HepG2 (cell line): ENCODE measurements at regions not wholly inside any gene's neighbourhood (a gene's known extent, or its start where the extent isn't known, plus 50 kb on each side); places are given as distances from the start of the nearest gene placed in this dataset.
A peak's percentile ranks its signal among the peaks of the same experiment; 100 is the strongest.

Experiments used
- ATAC-seq: fragments of 200-7000 bp; cut with Tn5 transposase; 3 replicates; pipeline ENCODE4 v1.9.1; 2020; ENCODE audit warnings: mild to moderate bottlenecking, moderate library complexity
- BruUV-seq: library from RNA; stranded (reverse); fragments of 400-500 nt; replicated peaks from 2 replicates; lab custom pipeline; 2021; lab: Mats Ljungman, UMichigan
- CTCF ChIA-PET: fragments of 300-600 bp; formaldehyde crosslinking; extraction: SDS; loops from one replicate; lab custom pipeline; 2021; ENCODE audit warnings: low total read pairs, inconsistent platforms, low intra/inter-chr PET ratio; lab: Yijun Ruan, JAX
- POLR2A ChIA-PET: fragments of 350-600 bp; sonication (Branson Sonifier 250); formaldehyde crosslinking; loops from one replicate; lab custom pipeline; 2020; ENCODE audit warnings: antibody characterized with exemption, inconsistent platforms; lab: Yijun Ruan, JAX
- DNase-seq: peaks from one replicate; pipeline ENCODE4 v3.0.0-alpha.2; 2015; ENCODE audit warnings: low spot score
- FAIRE-seq: peaks from 3 replicates; lab custom pipeline; 2011; peaks lifted over from hg19 to GRCh38; lab: Jason Lieb, UNC
- H2AFZ ChIP-seq: one replicate; pipeline ENCODE4 v1.6.1; 2011; ENCODE audit warnings: low read length, inconsistent platforms
- H3K27ac ChIP-seq: fragments of 300-600 bp; 3 replicates; pipeline ENCODE4 v1.8.0; 2011; ENCODE audit warnings: mixed run types, mild to moderate bottlenecking, mixed read lengths, low read length, inconsistent platforms; ENCODE audit not compliant: insufficient read depth; ENCODE audit errors: extremely low read length
- H3K27me3 ChIP-seq, 2 experiments: fragments of 200-600 bp in 1 of 2; 2 replicates in 1 of 2; 3 replicates in 1 of 2; pipeline versions ENCODE4 v1.6.0 to v1.8.0; 2011; ENCODE audit warnings: low read length in 2 of 2, mild to moderate bottlenecking in 2 of 2, moderate library complexity in 2 of 2, inconsistent platforms in 1 of 2; ENCODE audit not compliant: insufficient read depth in 2 of 2, control insufficient read depth in 1 of 2
- H3K36me3 ChIP-seq, 2 experiments: fragments of 200-600 bp in 1 of 2; replicated peaks in 1 of 2; 2 replicates in 1 of 2; 3 replicates in 1 of 2; pipeline versions ENCODE4 v1.5.1 to v1.8.0; 2011; ENCODE audit warnings: low read length in 2 of 2, inconsistent platforms in 1 of 2; ENCODE audit not compliant: insufficient read depth in 2 of 2, control insufficient read depth in 1 of 2
- H3K4me1 ChIP-seq: 2 replicates; pipeline ENCODE4 v1.5.1; 2012; ENCODE audit warnings: low read length, inconsistent platforms; ENCODE audit not compliant: insufficient read depth
- H3K4me2 ChIP-seq: 2 replicates; pipeline ENCODE4 v1.6.0; 2011; ENCODE audit warnings: low read depth, low read length, inconsistent platforms
- H3K4me3 ChIP-seq, 3 experiments: fragments of 200-600 bp in 1 of 3; sonication (generic), shearing (Covaris generic) in 1 of 3; replicated peaks in 1 of 3; 2 replicates each; pipeline ENCODE4 v1.5.1; 2011 to 2016; ENCODE audit warnings: low read length in 3 of 3, inconsistent platforms in 2 of 3, low read depth in 2 of 3, mild to moderate bottlenecking in 2 of 3, control low read depth in 1 of 3, mixed read lengths in 1 of 3; ENCODE audit not compliant: insufficient read depth in 1 of 3
- H3K79me2 ChIP-seq: one replicate; pipeline ENCODE4 v1.6.1; 2011; ENCODE audit warnings: low read length, inconsistent platforms; ENCODE audit not compliant: insufficient read depth
- H3K9ac ChIP-seq: 2 replicates; pipeline ENCODE4 v1.6.0; 2011; ENCODE audit warnings: mild to moderate bottlenecking, low read depth, low read length, inconsistent platforms; ENCODE audit not compliant: insufficient read depth
- H3K9me3 ChIP-seq: 2 replicates; pipeline ENCODE4 v1.5.1; 2012; ENCODE audit warnings: mild to moderate bottlenecking, low read length
- H4K20me1 ChIP-seq: 2 replicates; pipeline ENCODE4 v1.6.0; 2011; ENCODE audit warnings: inconsistent platforms, mild to moderate bottlenecking, low read length, moderate library complexity; ENCODE audit not compliant: insufficient read depth
- CCDC6 ChIP-seq: sonication (generic); formaldehyde crosslinking; IDR thresholded peaks from 2 replicates; pipeline ENCODE4 v1.8.1; 2022; ENCODE audit warnings: mild to moderate bottlenecking, missing genetic modification reagents, moderate library complexity
- HOXA3 ChIP-seq: sonication (generic); formaldehyde crosslinking; IDR thresholded peaks from 2 replicates; pipeline ENCODE4 v1.5.0; 2020; ENCODE audit warnings: missing genetic modification reagents
- JUNB ChIP-seq: sonication (generic); formaldehyde crosslinking; IDR thresholded peaks from 2 replicates; pipeline ENCODE4 v1.8.0; 2022; ENCODE audit warnings: missing genetic modification reagents, mild to moderate bottlenecking, borderline replicate concordance
- NR1H2 ChIP-seq: sonication (generic); formaldehyde crosslinking; IDR thresholded peaks from 2 replicates; pipeline ENCODE4 v1.8.1; 2022; ENCODE audit warnings: low read depth, missing genetic modification reagents, borderline replicate concordance
- RFX1 ChIP-seq: fragments of 450-650 bp; IDR thresholded peaks from 2 replicates; pipeline ENCODE4 v1.6.1; 2017
- RORA ChIP-seq: sonication (generic); formaldehyde crosslinking; IDR thresholded peaks from 2 replicates; pipeline ENCODE4 v1.5.0; 2020; ENCODE audit warnings: mild to moderate bottlenecking, missing genetic modification reagents, moderate library complexity
- ZFP62 ChIP-seq: sonication (generic); formaldehyde crosslinking; IDR thresholded peaks from 2 replicates; pipeline ENCODE4 v1.4.0; 2020; ENCODE audit warnings: missing genetic modification reagents
- ZNF180 ChIP-seq: sonication (generic); formaldehyde crosslinking; IDR thresholded peaks from 2 replicates; pipeline ENCODE4 v1.4.0; 2020; ENCODE audit warnings: low read depth, missing genetic modification reagents, borderline replicate concordance
- ZNF563 ChIP-seq: sonication (generic); formaldehyde crosslinking; IDR thresholded peaks from 2 replicates; pipeline ENCODE4 v1.8.0; 2022; ENCODE audit warnings: mild to moderate bottlenecking, moderate library complexity, missing genetic modification reagents
- ZNF564 ChIP-seq: sonication (generic); formaldehyde crosslinking; IDR thresholded peaks from 2 replicates; pipeline ENCODE4 v1.8.1; 2023; ENCODE audit warnings: mild to moderate bottlenecking, missing genetic modification reagents
- ZNF598 ChIP-seq: sonication (generic); formaldehyde crosslinking; IDR thresholded peaks from 2 replicates; pipeline ENCODE4 v1.5.1; 2020; ENCODE audit warnings: mild to moderate bottlenecking, missing genetic modification reagents, borderline replicate concordance
- ZNF724P ChIP-seq: sonication (generic); formaldehyde crosslinking; IDR thresholded peaks from 2 replicates; pipeline ENCODE4 v1.8.0; 2022; ENCODE audit warnings: missing genetic modification reagents, borderline replicate concordance
- WGBS: methylation state at CpG from one replicate; pipeline ENCODE4 v1.1.6; 2017; ENCODE audit warnings: low lambda C conversion rate; 5-methylcytosine and 5-hydroxymethylcytosine counted together
- in situ Hi-C: cut with HindIII; loops from 2 replicates; pipeline ENCODE4 v1.10.0; 2017; ENCODE audit warnings: low pct_unique_long_range_greater_than_20kb; ENCODE audit not compliant: extremely low pct_ligation_motif_present
- intact Hi-C: fragments of 100-400 bp; cut with micrococcal nuclease; formaldehyde crosslinking; loops from one replicate; pipeline ENCODE4 v1.10.0; 2022; ENCODE audit not compliant: unreplicated experiment
- TF ChIP-seq, protein P1 (sequence below): sonication (generic); formaldehyde crosslinking; IDR thresholded peaks from 2 replicates; pipeline ENCODE4 v1.5.0; 2020; ENCODE audit warnings: missing genetic modification reagents, mild to moderate bottlenecking, borderline replicate concordance

DNA sequence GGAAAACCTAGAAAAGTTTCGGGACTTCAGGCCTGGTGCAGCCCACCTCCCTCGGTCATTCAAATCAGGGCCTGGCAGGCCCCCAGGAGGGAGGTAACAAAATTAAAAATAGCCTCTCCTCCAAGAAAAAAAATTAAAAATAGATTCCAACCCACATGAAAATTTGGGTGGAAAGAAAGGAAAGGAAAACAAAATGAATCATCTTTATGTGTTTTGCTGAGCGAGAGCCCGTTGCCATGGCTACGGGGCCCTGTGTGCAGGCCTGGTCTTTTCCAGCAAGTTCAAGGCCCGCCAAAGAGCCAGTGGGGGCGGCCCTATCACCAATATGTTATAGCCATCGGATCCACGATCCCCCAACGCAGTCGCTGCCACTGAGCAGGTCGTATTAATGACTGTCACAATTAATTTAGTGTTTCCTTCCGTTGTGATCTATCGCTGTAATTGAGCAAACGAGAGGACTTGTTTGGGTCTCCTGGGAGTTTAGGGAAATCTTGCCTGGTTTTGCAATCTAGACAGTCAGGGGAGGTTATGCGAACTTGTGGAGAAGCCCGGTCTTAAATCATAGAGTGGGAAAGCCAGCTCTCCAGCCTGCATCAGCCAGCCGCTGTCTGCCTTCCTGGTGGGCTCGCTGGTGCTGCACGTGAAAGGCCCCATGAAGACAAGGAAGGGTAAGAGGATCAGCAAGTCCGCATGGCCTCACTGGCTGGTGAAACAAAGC, 452.4 kb downstream of the BCOR start:
- H3K9ac ChIP-seq: no peak overlapping the region
- no peaks in the 10 kb centered on the region for H4K20me1 ChIP-seq
- ChIA-PET POLR2A (no interaction called here), CTCF (no interaction called here)
- H3K27ac ChIP-seq: no peak overlapping the region
- intact Hi-C loops: no loop called here
- FAIRE-seq (no peak), DNase-seq (no peak)
- H2AFZ ChIP-seq: no peak overlapping the region
- WGBS: 66% methylated on average over 12 of the region's 21 CpGs
- H3K36me3 ChIP-seq: no peaks in the 10 kb centered on the region
- no peak for TF ChIP-seq ZNF564 (CRISPR knock-in tag)
- TF ChIP-seq JUNB: no peak
- 0 out of 2 replicates have a peak, but pooled peaks have one; percentile 10 for TF ChIP-seq RFX1
- TF ChIP-seq, all 625 proteins: peak for 1
- Histone ChIP-seq H3K79me2 (no peaks in the 10 kb centered on the region), H3K4me3 (no peak overlapping the region), H3K9me3 (no peaks in the 10 kb centered on the region), H3K4me2 (no peak overlapping the region), H3K27me3 (no peaks in the 10 kb centered on the region), H3K4me1 (peaks cover 12% of the 10 kb centered on the region)
- BruUV-seq: no TSS peak
- no peak for ATAC-seq
- in situ Hi-C loops: no loop called here

- Histone ChIP-seq H4K20me1 (no peaks in the 10 kb centered on the region), H3K4me2 (no peak overlapping the region), H3K9ac (no peak overlapping the region), H3K27me3 (no peaks in the 10 kb centered on the region), H3K4me1 (no peaks in the 10 kb centered on the region), H3K36me3 (no peaks in the 10 kb centered on the region), H2AFZ (no peak overlapping the region), H3K27ac (no peak overlapping the region), H3K9me3 (no peaks in the 10 kb centered on the region), H3K79me2 (no peaks in the 10 kb centered on the region), H3K4me3 (no peak overlapping the region)
- DNase-seq (no peak), ATAC-seq (no peak), FAIRE-seq (no peak)
- no TSS peak for BruUV-seq
- in situ Hi-C loops: no loop called here
- ChIA-PET CTCF (no interaction called here), POLR2A (no interaction called here)
- intact Hi-C loops: no loop called here
- TF ChIP-seq ZNF563 (CRISPR knock-in tag): no peak
- no peak for TF ChIP-seq RORA (CRISPR knock-in tag)
- TF ChIP-seq CCDC6 (CRISPR knock-in tag): no peak
- no peak for TF ChIP-seq ZNF724P
- no peak for TF ChIP-seq ZFP62 (CRISPR knock-in tag)
- no peak for TF ChIP-seq HOXA3 (CRISPR knock-in tag)
- TF ChIP-seq, protein P1, sequence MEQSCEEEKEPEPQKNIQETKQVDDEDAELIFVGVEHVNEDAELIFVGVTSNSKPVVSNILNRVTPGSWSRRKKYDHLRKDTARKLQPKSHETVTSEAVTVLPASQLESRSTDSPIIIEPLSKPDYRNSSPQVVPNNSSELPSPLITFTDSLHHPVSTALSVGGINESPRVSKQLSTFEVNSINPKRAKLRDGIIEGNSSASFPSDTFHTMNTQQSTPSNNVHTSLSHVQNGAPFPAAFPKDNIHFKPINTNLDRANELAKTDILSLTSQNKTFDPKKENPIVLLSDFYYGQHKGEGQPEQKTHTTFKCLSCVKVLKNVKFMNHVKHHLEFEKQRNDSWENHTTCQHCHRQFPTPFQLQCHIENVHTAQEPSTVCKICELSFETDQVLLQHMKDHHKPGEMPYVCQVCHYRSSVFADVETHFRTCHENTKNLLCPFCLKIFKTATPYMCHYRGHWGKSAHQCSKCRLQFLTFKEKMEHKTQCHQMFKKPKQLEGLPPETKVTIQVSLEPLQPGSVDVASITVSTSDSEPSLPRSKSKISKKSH (CRISPR knock-in tag): no peak
- TF ChIP-seq NR1H2 (CRISPR knock-in tag): no peak
- no peak for TF ChIP-seq ZNF180 (CRISPR knock-in tag)
- TF ChIP-seq ZNF598: no peak
- WGBS: no CpG with 5 or more reads among the region's 6 CpGs
These were observed 449.1 kb downstream of the BCOR start for GRCh38 chrX:39648548-39649254.
